ENCODE measurements at regions not wholly inside any gene's neighbourhood (a gene's known extent, or its start where the extent isn't known, plus 50 kb on each side); places are given as distances from the start of the nearest gene placed in this dataset.

DNA sequence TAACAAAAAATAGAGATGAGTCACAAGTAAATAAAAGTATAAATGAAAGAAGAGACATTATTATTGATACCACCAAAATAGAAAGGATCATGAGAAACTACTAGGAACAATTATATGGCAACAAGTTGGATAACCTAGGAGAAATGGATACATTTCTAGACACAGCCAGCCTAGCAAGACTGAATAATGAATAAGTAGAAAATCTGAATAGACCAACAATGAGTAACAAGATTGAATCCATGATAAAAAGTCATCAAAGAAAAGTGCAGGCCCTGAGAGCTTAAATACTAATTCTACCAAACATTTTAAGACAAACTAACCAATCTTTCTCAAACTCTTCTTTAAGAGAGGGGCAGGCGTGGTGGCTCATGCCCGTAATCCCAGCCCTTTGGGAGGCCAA is 538.6 kb upstream of the PBX1 start:
- no peak for DNase-seq (ENCODE audit: low read depth in 1 of 2, low spot score in 1 of 2)
- H3K27me3 ChIP-seq (ENCODE audit: insufficient read depth, poor library complexity, severe bottlenecking), result no peaks in the 10 kb centered on the region
- TF ChIP-seq, protein P1, sequence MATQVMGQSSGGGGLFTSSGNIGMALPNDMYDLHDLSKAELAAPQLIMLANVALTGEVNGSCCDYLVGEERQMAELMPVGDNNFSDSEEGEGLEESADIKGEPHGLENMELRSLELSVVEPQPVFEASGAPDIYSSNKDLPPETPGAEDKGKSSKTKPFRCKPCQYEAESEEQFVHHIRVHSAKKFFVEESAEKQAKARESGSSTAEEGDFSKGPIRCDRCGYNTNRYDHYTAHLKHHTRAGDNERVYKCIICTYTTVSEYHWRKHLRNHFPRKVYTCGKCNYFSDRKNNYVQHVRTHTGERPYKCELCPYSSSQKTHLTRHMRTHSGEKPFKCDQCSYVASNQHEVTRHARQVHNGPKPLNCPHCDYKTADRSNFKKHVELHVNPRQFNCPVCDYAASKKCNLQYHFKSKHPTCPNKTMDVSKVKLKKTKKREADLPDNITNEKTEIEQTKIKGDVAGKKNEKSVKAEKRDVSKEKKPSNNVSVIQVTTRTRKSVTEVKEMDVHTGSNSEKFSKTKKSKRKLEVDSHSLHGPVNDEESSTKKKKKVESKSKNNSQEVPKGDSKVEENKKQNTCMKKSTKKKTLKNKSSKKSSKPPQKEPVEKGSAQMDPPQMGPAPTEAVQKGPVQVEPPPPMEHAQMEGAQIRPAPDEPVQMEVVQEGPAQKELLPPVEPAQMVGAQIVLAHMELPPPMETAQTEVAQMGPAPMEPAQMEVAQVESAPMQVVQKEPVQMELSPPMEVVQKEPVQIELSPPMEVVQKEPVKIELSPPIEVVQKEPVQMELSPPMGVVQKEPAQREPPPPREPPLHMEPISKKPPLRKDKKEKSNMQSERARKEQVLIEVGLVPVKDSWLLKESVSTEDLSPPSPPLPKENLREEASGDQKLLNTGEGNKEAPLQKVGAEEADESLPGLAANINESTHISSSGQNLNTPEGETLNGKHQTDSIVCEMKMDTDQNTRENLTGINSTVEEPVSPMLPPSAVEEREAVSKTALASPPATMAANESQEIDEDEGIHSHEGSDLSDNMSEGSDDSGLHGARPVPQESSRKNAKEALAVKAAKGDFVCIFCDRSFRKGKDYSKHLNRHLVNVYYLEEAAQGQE (IDR thresholded peaks at IDR 0.05; ENCODE audit: insufficient replicate concordance, low read depth), result no peak
- TF ChIP-seq POLR2AphosphoS5 (IDR thresholded peaks at IDR 0.05; ENCODE audit: low read depth), result no peak
- TF ChIP-seq SPI1 (IDR thresholded peaks at IDR 0.05; ENCODE audit: borderline replicate concordance, low read depth), result no peak
- TF ChIP-seq, protein P2, sequence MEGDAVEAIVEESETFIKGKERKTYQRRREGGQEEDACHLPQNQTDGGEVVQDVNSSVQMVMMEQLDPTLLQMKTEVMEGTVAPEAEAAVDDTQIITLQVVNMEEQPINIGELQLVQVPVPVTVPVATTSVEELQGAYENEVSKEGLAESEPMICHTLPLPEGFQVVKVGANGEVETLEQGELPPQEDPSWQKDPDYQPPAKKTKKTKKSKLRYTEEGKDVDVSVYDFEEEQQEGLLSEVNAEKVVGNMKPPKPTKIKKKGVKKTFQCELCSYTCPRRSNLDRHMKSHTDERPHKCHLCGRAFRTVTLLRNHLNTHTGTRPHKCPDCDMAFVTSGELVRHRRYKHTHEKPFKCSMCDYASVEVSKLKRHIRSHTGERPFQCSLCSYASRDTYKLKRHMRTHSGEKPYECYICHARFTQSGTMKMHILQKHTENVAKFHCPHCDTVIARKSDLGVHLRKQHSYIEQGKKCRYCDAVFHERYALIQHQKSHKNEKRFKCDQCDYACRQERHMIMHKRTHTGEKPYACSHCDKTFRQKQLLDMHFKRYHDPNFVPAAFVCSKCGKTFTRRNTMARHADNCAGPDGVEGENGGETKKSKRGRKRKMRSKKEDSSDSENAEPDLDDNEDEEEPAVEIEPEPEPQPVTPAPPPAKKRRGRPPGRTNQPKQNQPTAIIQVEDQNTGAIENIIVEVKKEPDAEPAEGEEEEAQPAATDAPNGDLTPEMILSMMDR (IDR thresholded peaks at IDR 0.05; ENCODE audit: insufficient read depth, low read length), result no peak
- TF ChIP-seq GABPA (IDR thresholded peaks at IDR 0.05; ENCODE audit: low read depth), result no peak
- no peak overlapping the region for H3K27ac ChIP-seq (replicated peaks)
- no peak overlapping the region for H3K4me3 ChIP-seq (replicated peaks; ENCODE audit: insufficient read depth, low read length)

DNA sequence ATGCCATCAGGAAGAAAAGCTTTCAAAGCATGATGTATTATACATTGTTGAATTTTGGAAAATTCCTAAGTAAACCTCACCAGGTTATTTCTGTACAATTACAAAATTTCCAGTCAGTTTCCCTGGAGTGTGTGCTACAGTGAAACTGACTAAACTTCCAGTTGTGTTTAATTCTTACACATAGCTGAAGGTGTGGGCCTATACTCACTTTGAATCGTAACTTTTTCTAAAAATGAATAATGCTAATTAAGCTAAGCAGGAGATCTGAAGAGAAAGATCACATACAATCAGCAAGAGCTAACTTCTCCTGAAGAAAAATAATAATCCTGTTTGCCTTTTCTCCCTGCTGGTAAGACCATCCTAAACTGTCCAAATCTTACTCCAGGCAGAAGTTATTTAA is 537.2 kb upstream of the PBX1 start:
- TF ChIP-seq, protein P2 (IDR thresholded peaks at IDR 0.05; ENCODE audit: insufficient read depth, low read length), result no peak
- TF ChIP-seq GABPA (IDR thresholded peaks at IDR 0.05; ENCODE audit: low read depth), result no peak
- no peak for TF ChIP-seq POLR2AphosphoS5 (IDR thresholded peaks at IDR 0.05; ENCODE audit: low read depth)
- TF ChIP-seq, protein P1 (IDR thresholded peaks at IDR 0.05; ENCODE audit: insufficient replicate concordance, low read depth), result no peak
- TF ChIP-seq SPI1 (IDR thresholded peaks at IDR 0.05; ENCODE audit: borderline replicate concordance, low read depth), result no peak
- Histone ChIP-seq H3K4me3 (replicated peaks; ENCODE audit: insufficient read depth, low read length) (no peak overlapping the region), H3K27me3 (ENCODE audit: insufficient read depth, poor library complexity, severe bottlenecking) (no peaks in the 10 kb centered on the region), H3K27ac (replicated peaks) (no peak overlapping the region)
- no peak for DNase-seq (ENCODE audit: low read depth in 1 of 2, low spot score in 1 of 2)

DNA sequence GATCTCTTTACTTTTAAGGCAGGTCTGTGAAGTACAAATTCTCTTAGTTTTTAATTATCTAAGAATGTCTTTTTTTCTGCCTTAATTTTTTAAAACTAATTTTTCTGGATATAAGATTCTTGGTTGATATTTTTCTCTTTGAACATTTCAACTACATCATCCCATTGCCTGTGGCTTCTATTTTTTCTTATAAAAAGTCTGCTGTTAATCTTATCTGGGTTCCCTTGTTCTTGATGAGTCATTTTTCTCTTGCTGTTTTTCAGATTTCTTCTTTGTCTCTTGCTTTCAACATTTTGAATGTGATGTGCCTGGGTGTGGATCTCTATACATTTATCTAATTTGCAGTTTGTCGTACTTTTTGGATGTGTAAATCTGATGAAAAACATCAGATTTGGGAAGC is 525.2 kb upstream of the PBX1 start:
- Histone ChIP-seq H3K4me3 (replicated peaks; ENCODE audit: insufficient read depth, low read length) (no peak overlapping the region), H3K27ac (replicated peaks) (no peak overlapping the region), H3K27me3 (ENCODE audit: insufficient read depth, poor library complexity, severe bottlenecking) (no peaks in the 10 kb centered on the region)
- TF ChIP-seq SPI1 (IDR thresholded peaks at IDR 0.05; ENCODE audit: borderline replicate concordance, low read depth), result no peak
- TF ChIP-seq, protein P1 (IDR thresholded peaks at IDR 0.05; ENCODE audit: insufficient replicate concordance, low read depth), result no peak
- no peak for TF ChIP-seq POLR2AphosphoS5 (IDR thresholded peaks at IDR 0.05; ENCODE audit: low read depth)
- TF ChIP-seq, protein P2 (IDR thresholded peaks at IDR 0.05; ENCODE audit: insufficient read depth, low read length), result no peak
- no peak for DNase-seq (ENCODE audit: low read depth in 1 of 2, low spot score in 1 of 2)

Data from HL-60 (cell line).